Hepatic stellate cell (primary cell): ENCODE measurements at regions not wholly inside any gene's neighbourhood (a gene's known extent, or its start where the extent isn't known, plus 50 kb on each side); places are given as distances from the start of the nearest gene placed in this dataset.
A peak's percentile ranks its signal among the peaks of the same experiment; 100 is the strongest.

Experiments
- DNase-seq: peaks from one replicate; pipeline ENCODE4 v3.0.0; 2011; ENCODE audit warnings: low spot score

DNA sequence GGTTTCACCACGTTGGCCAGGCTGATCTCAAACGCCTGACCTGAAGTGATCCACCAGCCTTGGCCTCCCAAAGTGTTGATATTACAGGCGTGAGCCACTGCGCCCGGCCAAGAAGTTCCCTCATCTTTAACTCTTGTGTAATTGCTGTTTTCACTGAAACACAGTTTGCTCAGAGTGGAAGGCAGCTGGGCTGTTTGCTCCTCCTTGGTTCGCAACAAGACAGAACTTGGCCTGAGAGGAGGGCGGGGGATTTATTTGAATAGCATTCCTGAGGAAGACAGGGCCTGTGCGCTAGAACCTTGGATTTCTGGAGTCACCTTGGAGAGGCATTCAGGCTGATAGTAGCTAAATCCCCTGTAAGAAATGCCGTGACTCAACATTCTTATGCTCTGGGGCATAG, 226.7 kb upstream of the MCTP2 start:
- no peak for DNase-seq

DNA sequence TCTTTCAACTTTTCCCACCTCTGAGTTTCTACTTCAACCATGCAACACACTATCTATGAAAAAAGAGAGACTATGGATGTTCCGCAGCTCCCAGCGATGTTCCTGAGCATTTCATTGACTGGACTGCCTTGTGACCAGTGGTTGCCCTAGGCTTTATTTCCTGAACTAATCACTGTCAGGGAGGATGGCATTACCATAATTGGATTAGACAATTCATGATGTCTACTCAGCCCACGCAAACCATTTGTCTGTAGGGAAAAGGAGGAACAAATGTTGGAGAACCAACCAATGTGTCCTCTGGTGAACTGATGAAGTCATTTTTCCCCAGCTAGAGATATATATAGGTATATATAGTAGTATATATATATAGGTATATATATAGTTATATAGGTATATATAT, 229.3 kb upstream of the MCTP2 start:
- no peak for DNase-seq

DNA sequence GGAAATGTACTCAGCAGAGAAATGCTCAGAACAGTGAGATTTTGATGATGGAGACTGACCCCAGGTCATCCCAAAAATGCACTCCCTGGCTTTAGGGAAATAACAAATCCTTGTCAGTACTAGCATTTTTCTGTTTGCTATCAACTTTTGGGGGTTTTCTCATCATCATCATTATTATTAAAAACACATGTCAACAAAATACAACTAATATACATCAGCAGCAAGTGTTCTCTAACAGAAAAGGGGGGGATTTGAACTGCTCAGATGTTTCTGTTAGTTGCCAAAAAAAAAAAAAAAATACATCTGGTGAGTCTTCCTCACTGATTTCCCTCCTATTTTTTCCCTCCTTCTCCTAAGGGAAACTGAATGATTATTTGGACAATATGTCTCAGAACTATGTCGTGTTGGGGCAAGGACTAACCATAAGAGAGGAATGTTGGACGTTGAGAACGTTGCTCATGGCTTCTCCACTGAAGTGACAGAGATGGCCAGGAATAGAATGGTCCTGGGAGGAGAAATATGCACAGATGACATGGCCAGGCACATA, 230.0 kb upstream of the MCTP2 start:
- no peak for DNase-seq

DNA sequence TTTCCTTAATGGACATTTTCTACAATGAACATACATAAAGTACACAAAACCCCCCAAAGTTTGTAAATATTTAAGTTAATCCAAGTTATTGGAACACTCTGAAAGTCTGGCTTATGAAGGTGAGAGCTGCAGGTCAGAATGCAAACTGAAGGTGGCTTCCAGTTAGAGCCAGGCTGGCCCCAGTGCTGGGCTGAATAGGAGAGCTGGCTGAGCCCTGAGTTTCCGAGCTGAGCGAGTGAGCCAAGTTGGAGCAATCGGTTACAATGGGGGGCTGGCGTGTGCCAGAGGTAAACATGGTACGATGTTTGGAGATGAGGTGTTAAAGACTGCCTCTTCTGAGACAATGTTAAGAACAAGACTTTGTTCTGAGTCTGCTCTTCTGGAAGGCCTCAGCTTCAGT, 230.8 kb upstream of the MCTP2 start:
- no peak for DNase-seq

DNA sequence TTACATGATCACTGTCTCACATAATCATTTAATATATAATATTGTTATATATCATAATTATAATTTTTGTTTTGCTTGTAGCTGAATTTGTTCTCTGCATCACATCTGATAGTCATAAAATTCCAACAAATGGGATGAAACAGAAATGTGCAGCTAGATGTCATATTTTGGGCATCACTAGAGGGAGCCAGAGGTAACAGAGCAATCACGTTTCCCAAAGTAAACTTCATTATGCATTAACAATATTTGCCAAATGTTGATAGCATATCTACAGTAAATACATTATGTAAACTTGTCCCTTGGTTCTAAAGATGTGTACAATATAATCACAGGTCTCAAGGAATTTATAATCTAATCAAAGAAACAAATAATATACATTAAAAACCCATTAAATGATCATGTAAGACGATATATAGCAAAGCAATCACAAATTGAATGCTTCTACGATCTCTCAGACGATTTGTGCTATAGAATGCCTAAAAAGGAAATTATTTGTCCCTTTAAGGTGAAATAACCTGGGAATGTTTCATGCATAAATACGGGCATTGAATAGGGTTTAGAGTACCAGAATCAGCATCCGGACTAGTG, 234.2 kb upstream of the MCTP2 start:
- DNase-seq: peak; percentile 5

DNA sequence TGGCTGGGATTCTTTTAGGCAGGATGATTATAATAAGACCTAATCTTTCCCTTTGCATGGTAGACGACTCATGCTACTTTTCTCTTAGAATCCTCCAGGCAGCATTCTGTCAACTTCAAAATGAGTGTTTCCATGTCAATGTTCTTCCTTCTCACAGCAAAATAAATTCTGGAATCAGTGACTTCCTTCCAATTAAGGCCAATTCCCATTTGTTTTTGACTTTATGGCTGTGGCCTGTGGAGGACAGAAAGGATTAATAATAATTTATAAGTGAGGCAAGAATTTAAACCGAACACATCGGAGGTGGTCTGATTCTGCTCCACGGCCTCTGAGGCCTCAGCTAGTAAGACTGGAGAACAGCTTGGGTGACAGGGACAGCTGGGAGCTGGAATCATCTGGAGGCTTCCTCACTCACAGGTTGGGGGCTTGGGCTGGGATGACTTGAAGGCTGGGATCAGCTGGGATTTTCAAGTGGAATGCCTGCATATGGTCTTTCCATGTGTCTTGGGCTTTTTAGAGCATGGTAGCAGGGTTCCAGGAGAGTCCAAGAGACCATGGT, 241.8 kb upstream of the MCTP2 start:
- no peak for DNase-seq

DNA sequence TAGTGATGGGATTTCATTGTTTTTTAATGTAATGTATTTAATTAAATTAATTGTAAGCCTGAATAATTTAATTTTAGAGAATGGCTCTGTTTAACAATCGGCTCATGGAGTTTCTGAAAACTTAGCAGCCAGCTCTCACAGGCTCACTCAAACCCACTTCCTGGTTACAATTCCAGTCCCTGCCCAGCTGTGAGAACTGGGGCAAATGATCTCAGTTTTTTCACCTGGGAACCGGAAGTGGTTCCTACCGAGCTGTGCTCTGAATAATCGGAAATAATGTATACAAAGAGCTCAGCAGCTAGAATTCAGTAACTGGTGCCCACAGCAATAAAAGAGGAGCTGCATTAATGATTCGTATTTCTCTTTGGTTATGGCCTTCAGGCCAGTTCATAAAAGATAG, 244.3 kb upstream of the MCTP2 start:
- no peak for DNase-seq

DNA sequence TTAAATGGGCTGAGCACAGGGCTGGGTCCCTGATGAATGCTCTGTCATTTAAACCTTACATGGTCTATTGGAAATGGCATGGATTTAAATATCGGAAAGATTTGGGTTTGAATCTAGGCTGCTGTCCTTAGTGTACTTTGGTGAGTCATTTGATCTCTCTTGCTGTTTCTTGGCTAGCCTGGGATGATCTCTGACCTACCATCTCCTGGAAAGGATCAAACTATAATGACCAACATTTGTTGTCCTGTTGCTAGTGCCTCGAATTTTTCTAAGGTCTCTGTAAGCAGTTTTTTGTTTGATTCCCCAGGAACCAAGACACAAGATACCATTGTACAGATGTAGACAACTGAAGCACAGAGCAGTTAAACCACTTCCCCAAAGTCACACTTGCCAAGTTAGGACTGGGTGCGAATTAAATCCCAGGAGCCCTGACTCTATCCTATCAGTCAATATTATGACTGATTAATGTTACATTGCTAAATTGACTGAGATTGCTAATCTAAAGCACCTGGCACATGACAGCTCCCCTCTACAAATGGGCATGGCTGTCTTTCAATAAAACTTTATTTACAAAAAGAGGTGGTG, 244.9 kb upstream of the MCTP2 start:
- DNase-seq: no peak

DNA sequence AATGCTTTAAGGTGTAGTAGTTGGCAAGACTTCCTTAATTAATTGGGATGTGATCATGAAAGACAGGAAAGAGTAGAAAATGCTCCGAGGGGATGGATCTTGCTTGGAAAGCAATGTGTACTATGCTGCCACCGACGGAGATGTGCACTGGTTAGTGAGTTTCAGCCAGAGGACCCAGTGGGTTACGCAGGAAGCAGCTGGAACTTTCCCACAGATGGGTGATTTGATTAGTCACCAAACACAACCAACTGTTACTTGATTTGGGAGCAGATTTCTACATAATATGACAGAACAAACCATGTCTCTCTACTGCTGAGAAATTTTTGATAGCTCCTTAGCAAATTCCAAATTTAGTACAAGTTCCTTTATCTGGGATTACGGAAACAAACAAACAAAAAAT, 245.4 kb upstream of the MCTP2 start:
- DNase-seq: no peak

DNA sequence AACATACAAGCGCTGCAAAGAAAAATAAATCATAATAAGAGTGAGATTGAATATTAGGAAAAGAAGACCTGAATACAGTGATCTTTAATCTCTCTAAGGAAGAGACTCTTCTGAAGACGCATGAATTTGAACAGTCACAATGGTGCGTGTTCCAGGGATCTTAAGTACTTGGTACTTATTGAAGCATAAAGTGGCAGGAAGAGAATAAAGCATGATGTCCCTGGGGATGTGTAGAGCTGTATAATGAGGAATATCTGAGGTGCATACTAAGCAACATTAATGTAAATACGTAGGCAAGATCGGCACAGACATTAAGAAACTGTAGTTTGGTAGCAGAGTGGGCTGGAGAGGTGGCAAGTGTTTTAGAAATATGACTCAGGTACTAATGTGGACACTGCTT, 246.2 kb upstream of the MCTP2 start:
- no peak for DNase-seq

DNA sequence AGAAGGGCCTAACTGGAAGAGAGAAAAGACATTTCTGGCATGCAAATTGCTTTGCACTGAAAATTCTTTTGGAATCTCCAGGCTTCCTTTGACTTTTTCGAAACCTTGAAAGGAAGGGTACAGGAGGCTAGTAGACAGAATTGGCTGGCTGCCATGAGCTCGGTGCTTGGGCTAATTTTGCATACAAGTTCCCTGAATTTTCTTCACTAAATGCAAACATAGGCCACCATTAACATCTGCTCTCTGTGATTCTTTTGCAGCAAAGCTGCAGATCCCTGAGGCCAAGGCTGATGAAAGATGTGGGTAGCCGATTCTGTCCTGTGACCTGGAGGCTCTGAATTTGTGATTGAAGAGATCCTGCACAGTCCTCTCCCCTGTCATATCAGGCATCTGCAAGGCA, 247.8 kb upstream of the MCTP2 start:
- DNase-seq: no peak

DNA sequence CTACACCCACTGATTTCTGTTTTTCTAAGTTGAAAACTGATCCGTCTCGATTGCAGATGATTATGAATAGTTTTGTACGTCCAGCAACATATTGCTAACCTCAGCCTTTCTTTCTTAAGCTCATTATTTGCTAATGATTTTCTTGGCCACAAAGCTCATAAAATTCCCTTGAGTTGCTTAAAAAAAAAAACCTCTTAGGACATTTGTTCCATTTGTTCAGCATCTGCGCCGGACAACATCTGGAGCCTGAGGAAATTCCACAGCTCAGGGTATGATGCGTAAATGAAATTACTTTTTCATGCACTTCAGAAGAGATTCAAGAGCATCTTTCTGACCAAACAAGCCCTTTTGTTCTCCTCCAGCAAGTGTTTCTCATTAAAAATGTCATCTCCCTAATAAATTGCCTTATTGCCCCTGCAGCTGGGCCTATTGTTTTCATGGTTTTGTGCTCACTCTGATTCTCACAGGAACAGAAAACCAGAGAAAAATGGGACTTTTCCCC, 249.1 kb upstream of the MCTP2 start:
- DNase-seq: no peak

DNA sequence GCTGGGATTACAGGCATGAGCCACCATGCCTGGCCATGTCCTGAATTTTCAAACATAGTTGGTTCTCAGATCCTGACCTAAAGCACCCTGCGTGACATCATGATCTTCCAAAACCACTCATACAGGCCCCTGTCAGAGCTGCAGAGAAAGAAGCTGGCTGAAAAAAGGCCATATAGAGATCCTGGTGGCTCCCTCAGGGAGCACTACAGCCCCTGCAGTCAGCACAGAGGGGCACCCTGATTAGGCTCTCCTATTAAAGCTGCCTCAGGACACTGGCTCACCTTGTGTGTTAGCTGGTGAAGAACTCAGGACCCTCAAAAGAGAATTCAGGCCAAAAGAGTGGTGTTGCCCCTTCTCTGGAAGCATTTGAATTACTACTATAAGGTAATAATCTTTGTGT, 249.7 kb upstream of the MCTP2 start:
- no peak for DNase-seq

DNA sequence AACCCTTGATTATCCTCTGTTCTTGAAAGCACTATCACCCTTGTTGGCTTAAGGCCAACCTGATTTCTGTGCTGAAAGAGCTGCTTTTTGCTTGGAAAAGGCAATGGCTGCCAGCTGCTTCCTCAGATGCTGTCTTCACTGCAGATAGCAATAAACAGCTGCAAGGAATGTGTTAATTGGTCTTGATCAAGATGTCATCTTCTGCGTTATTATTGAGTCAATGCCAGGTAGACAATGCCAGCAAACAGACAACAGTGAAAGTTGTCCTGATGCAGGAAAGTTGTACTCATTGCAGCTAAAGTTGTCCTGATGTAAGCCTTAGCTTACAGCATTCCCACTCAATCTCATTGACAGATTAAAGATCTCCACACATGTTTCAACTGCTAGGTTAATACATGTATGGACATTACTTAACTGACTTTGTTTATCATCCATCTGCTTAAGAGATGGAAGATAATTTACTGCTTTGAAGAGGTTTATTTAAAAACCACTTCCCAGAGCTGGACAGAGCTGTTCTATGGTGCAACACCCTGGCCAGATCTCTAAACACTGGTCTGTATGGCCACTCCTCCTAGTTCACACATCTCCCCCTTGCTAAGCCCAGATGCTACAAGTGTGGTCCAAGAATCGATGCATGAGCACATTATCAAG, 251.0 kb upstream of the MCTP2 start:
- DNase-seq: no peak

DNA sequence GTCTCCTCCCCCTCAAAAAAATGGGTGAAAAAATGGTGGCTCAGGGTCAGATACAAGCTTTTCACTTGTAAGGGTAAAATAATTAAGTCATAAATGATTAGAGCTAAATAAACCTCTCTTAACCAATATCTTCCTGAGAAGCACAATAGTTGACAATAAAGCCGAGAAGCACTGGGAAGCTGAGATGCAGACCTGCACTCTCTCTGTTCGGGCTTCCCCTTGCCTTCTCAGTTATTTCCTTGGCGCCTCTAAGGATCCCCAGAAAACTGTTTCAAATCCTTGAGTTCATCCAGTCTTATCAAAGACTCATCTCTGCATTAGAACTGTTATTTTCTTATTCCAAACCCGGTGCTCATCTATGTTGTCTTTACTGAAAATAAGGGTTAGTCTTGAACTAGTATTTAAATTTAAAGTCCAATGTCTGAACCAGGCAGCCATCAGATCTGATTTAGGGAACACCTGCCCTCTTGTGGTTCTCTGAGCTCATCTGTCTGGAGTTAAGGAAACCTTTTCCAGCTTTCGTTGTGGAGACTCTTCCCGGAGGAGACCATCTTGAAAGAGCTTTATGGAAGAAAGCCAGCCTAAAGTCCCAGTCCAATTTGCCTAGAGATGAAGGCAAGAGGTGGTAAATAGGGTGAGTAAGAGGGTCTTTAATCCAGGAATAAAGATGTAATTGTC, 256.4 kb upstream of the MCTP2 start:
- DNase-seq: no peak

DNA sequence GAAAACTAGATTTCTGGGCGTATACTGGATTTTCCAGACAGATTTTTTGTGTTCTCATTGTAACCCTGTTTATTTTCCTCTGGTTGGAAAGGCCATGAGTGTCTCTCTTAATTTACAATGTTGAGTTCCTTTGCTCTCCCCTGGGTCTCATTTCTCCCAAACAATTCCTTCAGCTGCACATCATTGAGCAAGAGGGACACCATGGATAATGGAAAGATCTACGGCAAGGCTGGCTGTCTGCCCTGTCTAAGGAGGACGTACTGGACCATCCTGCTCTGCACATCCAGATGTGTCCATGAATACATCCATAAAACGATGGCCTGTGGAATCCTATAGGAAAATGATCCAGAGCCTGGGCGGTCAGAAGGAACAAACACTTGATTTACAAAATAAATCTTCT, 258.1 kb upstream of the MCTP2 start:
- no peak for DNase-seq

DNA sequence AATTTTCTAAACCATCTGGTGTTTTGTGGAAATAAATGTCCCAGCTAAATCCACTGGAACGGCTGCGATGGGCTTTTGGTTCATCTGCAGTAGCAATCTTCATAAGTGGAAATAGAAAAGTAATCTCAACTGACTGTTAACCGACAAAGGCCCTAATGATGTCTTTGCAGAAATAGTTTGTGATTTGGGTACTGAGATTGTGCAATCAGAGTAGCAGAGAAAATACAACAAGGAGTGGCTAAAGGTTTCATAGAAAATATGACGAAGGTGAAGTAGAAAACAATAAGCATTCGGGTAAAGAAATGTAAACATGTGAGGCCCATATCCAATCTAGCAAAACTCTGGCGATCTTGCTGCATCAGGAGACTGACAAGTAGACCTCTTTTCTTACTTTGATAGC, 262.6 kb upstream of the MCTP2 start:
- no peak for DNase-seq

DNA sequence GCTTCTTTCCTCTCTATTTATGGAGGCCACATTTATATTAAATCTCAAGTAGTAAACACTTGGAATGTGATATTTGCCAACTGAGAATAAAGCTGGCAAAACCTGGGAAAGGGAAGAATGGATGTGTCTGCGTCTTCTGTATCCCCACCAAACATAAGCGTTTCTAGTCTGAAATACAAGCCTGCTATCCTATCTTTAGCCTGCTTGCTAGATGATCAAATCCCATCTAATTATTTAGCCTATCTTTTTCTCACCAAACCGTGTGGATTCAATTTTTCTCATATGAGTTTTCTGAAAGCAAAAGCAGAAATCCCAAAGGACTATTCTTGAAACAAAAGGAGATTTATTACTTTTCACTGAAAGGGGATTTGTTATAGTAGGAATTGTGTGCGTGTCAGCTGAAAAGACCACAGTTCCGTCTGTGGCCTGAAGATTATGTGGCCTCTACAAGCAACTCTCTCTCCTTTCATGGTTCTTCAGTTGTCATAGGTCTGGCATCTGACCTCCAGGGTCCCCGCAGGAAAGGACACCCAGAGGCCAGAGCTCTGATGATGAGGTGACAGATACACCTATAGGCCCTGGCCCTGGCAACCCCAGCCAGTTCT, 266.0 kb upstream of the MCTP2 start:
- no peak for DNase-seq

DNA sequence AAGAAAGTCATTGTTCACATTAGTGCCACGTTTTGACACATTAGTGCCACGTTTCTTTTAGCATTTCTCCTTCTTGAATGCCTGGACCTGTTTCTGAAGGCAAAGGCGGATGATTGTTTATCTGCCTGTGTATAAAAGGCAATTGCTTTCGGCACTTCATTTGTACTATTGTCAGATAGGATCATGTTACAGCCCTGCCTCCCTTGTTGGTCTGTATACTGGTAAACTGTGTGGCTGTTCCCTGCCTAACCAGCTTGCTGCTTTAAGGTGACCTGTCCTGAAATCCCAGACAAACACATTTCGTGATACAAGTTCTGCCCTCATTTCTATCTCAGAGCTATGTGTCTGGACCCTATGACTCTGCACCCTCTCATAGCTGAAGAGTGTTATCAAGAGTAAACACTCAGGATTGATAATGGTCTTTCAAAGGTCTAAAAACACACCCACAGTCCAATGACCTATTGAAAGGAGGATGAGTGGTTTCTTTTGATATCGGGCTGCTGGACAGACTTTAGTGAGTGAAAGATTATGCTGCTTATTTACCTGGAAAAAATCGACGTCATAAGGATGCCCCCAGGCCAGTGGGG, 276.3 kb upstream of the MCTP2 start:
- no peak for DNase-seq

DNA sequence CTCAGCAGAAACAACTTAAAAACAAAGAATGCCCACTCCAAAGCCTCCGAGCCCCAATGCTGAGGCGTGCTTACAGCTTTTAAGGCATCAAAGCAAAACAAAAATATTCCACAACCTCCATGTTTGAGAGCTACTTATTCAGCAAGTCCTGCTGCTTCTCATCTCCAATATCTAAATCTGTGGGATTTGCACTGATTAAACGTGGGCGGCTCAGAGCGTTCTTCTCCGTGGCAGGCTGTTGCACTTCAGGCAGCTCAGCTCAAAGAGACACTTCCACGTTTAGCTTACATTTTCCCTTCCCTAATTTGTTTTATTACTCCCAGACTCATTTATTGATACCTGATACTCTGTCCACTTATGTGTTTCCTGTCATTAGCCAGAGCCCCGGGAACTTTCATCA, 282.6 kb upstream of the MCTP2 start:
- DNase-seq: no peak

DNA sequence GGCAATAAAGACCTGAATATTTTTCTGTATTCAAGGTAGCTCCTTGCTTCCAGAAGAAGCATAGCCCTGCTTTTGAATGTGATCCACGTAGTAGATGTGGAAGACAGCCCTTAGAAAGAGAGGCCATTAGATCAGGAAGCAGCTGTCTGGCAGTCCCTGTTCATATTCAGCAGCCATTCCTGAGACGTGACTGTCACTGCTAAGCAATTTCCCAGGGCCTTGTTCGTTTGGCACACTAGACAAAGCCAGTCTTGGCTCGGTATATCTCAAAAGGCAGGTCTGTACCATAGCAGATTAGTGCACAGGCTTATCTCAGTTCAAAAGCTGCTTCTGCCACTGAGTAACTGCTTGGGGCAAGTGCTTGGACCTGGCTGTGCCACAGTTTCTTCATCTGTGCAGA, 287.8 kb upstream of the MCTP2 start:
- DNase-seq: no peak

DNA sequence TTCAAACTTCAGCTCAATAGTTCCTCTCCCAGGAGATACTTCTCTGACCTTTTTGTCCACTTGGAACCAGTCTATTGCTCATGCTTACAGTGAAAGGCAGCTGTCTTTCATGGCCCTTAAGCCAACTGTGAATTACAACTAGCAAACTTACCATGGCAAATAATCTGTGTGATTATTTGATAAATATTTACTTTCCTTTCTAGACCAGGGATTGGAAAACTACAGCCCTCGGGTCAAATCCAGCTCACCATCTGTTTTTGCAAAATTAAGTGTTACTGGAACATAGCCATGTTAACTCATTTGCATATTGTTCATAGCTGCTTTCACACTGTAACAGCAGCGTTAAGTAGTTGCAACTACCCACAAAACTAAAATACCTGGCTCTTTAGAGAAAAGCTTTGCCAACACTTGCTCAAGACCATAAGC, 289.1 kb upstream of the MCTP2 start:
- DNase-seq: no peak
